Peyer's patch (tissue), 4 donors: ENCODE measurements at regions not wholly inside any gene's neighbourhood (a gene's known extent, or its start where the extent isn't known, plus 50 kb on each side); places are given as distances from the start of the nearest gene placed in this dataset.

Source experiments
- DNase-seq, 3 donors: peaks; one replicate each; pipeline ENCODE4 v3.0.0-alpha.2; 2017 to 2019
- H3K27ac ChIP-seq, 4 donors: fragments of 200-600 bp; sonication (generic); one replicate each; pipeline ENCODE4 v1.5.1; 2016 to 2019
- H3K27me3 ChIP-seq, 2 donors: fragments of 200-600 bp; sonication (generic); one replicate each; pipeline ENCODE4 v1.5.1; 2019
- H3K36me3 ChIP-seq, 3 donors: fragments of 200-600 bp; sonication (generic); one replicate each; pipeline ENCODE4 v1.5.1; 2016 to 2019
- H3K4me1 ChIP-seq, 4 donors: fragments of 200-600 bp; sonication (generic); one replicate each; pipeline ENCODE4 v1.5.1; 2016 to 2019
- H3K4me3 ChIP-seq, 4 donors: fragments of 200-600 bp; sonication (generic); 1 replicate in 3 of 4; 2 replicates in 1 of 4; pipeline ENCODE4 v1.5.1; 2016 to 2019; ENCODE audit warnings: mild to moderate bottlenecking in 1 of 4
- H3K9me3 ChIP-seq, 4 donors: fragments of 200-600 bp; sonication (generic); one replicate each; pipeline ENCODE4 v1.5.1; 2016 to 2019; ENCODE audit warnings: mild to moderate bottlenecking in 1 of 4
- POLR2A ChIP-seq, 2 donors: fragments of 450-650 bp; IDR thresholded peaks; one replicate each; pipeline ENCODE4 v1.5.1; 2017; ENCODE audit warnings: antibody characterized with exemption in 2 of 2, mild to moderate bottlenecking in 2 of 2, moderate library complexity in 2 of 2
- TF ChIP-seq, protein P1 (sequence below), 6 experiments: fragments of 450-650 bp in 4 of 6; fragments of 200-600 bp in 2 of 6; sonication (generic) in 1 of 6; IDR thresholded peaks; one replicate each; pipeline ENCODE4 v1.5.1; 2017 to 2019; ENCODE audit warnings: antibody characterized with exemption in 6 of 6, mild to moderate bottlenecking in 3 of 6, moderate library complexity in 1 of 6

DNA sequence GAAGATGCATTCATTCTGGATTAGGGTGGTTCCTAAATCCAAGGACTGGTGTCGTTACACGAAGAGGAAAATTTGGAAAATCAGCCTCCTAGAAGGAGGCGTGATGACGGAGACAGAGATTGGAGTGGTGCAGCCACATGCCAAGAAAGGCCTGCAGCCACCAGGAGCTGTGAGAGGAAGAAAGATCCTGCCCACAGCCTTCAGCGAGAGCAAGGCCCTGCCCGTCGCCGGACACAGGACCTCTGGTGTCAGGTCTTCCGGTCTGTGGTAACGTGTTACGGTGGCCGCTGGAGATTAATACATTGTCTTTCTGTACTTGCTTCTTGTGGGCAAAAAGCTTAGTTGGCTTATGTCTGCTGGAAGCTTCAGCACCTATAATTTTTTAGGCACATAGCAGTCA is 1045.8 kb downstream of the BRD1 start:
- no peaks in the 10 kb centered on the region for H3K36me3 ChIP-seq
- no peak for TF ChIP-seq POLR2A (IDR thresholded peaks at IDR 0.05)
- TF ChIP-seq, protein P1, sequence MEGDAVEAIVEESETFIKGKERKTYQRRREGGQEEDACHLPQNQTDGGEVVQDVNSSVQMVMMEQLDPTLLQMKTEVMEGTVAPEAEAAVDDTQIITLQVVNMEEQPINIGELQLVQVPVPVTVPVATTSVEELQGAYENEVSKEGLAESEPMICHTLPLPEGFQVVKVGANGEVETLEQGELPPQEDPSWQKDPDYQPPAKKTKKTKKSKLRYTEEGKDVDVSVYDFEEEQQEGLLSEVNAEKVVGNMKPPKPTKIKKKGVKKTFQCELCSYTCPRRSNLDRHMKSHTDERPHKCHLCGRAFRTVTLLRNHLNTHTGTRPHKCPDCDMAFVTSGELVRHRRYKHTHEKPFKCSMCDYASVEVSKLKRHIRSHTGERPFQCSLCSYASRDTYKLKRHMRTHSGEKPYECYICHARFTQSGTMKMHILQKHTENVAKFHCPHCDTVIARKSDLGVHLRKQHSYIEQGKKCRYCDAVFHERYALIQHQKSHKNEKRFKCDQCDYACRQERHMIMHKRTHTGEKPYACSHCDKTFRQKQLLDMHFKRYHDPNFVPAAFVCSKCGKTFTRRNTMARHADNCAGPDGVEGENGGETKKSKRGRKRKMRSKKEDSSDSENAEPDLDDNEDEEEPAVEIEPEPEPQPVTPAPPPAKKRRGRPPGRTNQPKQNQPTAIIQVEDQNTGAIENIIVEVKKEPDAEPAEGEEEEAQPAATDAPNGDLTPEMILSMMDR (IDR thresholded peaks at IDR 0.05): no peak
- H3K27me3 ChIP-seq: no peaks in the 10 kb centered on the region
- H3K4me1 ChIP-seq: no peaks in the 10 kb centered on the region
- DNase-seq: peak in 1 of 3 donors; percentile 4
- H3K27ac ChIP-seq: no peak overlapping the region
- H3K9me3 ChIP-seq: peaks cover 0 to 5% (median under 1%) of the 10 kb centered on the region in 4 donors
- H3K4me3 ChIP-seq: no peak overlapping the region

DNA sequence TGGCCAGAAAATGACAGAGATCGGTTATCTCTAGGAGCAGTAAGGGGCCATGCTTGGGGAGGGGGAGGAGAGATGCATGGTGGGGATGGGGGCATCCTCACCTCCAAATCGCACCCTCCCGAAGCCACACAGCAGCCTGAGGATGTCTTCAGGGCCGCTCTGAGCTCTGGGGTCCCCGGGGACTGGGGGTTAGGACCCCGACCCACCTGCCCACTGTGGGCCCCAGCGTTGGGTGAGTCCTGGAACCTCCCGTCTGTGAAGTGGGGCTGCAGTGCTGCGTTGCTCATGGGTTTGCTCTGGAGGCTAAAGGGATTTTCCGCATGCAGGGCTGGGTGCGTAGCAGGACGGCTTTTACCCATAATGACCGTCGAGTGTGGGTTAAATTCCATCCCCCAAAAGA is 1046.3 kb downstream of the BRD1 start:
- Histone ChIP-seq H3K27ac (no peak overlapping the region), H3K4me1 (no peaks in the 10 kb centered on the region), H3K27me3 (no peaks in the 10 kb centered on the region), H3K9me3 (peaks cover 0 to 6% (median 3%) of the 10 kb centered on the region in 4 donors), H3K36me3 (no peaks in the 10 kb centered on the region), H3K4me3 (no peak overlapping the region)
- DNase-seq: peak in 1 of 3 donors; percentile 8
- TF ChIP-seq, protein P1 (IDR thresholded peaks at IDR 0.05): no peak
- TF ChIP-seq POLR2A (IDR thresholded peaks at IDR 0.05): no peak

DNA sequence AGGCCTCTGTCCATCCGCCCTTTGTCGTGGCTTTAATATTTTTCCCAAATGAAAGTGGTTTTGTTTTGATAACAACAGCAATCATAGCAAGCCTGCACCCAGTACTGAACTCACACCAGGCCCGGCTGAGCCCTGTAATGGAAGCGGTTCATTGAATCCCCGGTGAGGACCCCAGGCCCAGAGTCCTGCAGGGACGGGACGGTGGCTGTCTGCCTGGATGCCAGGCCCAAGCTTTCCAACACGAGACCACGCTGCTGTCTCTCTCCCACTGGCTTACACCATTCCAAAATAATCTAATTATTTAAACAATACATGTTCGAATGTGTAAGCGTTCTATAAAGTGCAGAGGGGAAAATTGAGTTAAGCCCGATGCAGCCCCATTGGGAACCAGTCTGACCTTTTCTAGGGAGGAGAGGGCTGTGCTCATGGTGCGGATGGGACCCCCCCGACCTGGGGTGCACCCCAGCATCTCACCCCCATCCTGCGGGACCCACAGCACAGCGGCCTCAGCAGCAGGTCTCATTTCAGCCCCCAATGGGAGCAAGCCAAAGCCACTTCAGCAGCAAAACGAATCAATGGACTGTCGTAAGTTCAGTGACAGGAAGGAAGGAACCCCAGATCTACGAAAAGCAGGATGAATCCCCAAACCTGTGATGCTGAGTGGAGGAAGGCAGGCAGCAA is 1046.9 kb downstream of the BRD1 start:
- Histone ChIP-seq H3K4me1 (no peaks in the 10 kb centered on the region), H3K9me3 (peaks cover 0 to 10% (median 3%) of the 10 kb centered on the region in 4 donors), H3K27ac (no peak overlapping the region), H3K36me3 (no peaks in the 10 kb centered on the region), H3K4me3 (no peak overlapping the region), H3K27me3 (no peaks in the 10 kb centered on the region)
- DNase-seq: peak in 1 of 3 donors; percentile 6
- TF ChIP-seq POLR2A (IDR thresholded peaks at IDR 0.05): no peak
- TF ChIP-seq, protein P1 (IDR thresholded peaks at IDR 0.05): no peak

DNA sequence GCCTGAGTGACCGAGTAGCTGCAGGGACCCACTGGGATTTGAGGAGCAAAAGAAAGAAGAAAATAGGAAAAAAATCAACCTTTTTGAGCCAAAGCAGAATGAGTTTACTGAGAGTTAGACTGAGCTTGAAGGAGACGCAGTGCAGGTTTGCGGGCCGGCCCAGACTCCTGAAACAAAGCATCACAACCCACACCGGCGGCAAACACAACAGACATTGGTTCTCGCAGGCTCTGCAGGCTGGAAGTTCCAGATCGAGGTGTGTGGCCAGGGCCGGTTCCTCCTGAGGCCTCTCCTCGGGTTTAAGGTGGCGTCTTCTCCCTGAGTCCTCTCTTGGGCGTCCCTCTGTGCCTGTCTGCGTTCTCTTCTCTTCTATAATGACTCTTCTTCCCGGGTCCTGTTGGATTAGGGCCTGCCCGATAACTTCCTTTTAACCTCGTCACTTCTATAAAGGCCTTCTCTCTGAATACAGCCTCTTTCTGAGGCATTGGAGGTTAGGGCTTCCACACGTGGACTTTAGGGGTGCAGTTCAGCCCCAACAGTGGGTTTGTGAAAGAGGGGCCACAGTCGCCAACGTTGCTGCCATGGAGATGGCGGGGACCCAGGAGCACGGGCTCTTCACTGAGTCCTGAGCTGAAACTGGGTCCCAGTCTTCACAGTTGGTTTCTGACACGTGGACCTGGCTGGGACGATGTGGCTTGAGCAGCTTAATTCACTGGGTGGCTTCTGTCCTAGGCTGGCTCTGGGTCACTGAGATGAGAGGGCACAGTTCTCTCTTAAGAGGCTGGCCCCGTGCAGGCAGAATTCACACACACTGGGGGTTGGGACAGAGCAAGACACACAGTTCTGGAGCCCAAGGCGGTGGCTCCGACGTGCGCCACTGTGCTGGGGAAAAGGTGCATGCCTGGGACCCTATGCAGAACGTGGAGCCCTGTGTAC is 1047.7 kb downstream of the BRD1 start:
- H3K36me3 ChIP-seq: no peaks in the 10 kb centered on the region
- H3K27ac ChIP-seq: no peak overlapping the region
- peaks cover 0 to 10% (median 3%) of the 10 kb centered on the region in 4 donors for H3K9me3 ChIP-seq
- no peak overlapping the region for H3K4me3 ChIP-seq
- peak in 1 of 3 donors; percentile 12 for DNase-seq
- no peaks in the 10 kb centered on the region for H3K27me3 ChIP-seq
- no peak for TF ChIP-seq POLR2A (IDR thresholded peaks at IDR 0.05)
- TF ChIP-seq, protein P1 (IDR thresholded peaks at IDR 0.05): no peak
- H3K4me1 ChIP-seq: no peaks in the 10 kb centered on the region

DNA sequence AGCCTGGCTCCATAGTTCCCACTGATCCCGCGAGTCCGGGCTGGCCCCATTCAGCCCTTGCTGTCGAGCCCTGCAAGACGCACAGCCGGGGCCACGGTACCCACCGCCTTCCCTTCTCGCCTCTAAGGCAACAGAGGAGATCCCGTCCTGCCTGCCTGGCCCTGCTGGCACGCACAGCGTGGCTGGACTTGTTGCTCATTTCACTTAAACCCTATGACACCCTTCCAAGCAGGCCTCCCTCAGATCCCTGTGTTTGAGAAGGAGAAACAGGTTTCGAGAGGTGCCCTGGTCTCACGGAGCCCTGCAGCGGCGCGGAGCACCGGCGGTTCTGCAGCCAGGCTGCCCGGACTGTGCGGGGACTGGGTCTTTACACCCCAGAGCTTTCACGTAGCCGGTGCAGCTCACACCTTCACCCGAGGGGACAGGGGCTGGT is 1048.4 kb downstream of the BRD1 start:
- H3K27ac ChIP-seq: no peak overlapping the region
- no peak overlapping the region for H3K4me3 ChIP-seq
- H3K4me1 ChIP-seq: no peaks in the 10 kb centered on the region
- DNase-seq: peak in 1 of 3 donors; percentile 7
- peaks cover 0 to 10% (median 3%) of the 10 kb centered on the region in 4 donors for H3K9me3 ChIP-seq
- no peaks in the 10 kb centered on the region for H3K36me3 ChIP-seq
- H3K27me3 ChIP-seq: no peaks in the 10 kb centered on the region
- TF ChIP-seq, protein P1 (IDR thresholded peaks at IDR 0.05): no peak
- TF ChIP-seq POLR2A (IDR thresholded peaks at IDR 0.05): no peak
